ENCODE measurements at regions not wholly inside any gene's neighbourhood (a gene's known extent, or its start where the extent isn't known, plus 50 kb on each side); places are given as distances from the start of the nearest gene placed in this dataset.
A peak's percentile ranks its signal among the peaks of the same experiment; 100 is the strongest.

- DNase-seq, result peak; percentile 49
- no peak overlapping the region for H3K4me3 ChIP-seq
- no peaks in the 10 kb centered on the region for H3K9me3 ChIP-seq (replicated peaks)
- H3K4me1 ChIP-seq, result peaks cover 94% of the 10 kb centered on the region
- peak overlapping the region; percentile 48 for H3K27ac ChIP-seq (replicated peaks)
- H3K36me3 ChIP-seq, result no peaks in the 10 kb centered on the region
- no peak for TF ChIP-seq CTCF (IDR thresholded peaks at IDR 0.05; ENCODE audit: borderline replicate concordance)
- no peaks in the 10 kb centered on the region for H3K27me3 ChIP-seq (ENCODE audit: low read depth)
- intact Hi-C loops (cut with micrococcal nuclease), result no loop called here
These were observed 117.5 kb downstream of the NAV1 start for GRCh38 chr1:201656311-201657032.

- Histone ChIP-seq H3K27me3 (ENCODE audit: low read depth) (no peaks in the 10 kb centered on the region), H3K4me1 (peaks cover 96% of the 10 kb centered on the region), H3K9me3 (replicated peaks) (no peaks in the 10 kb centered on the region), H3K4me3 (no peak overlapping the region), H3K36me3 (no peaks in the 10 kb centered on the region), H3K27ac (replicated peaks) (no peak overlapping the region)
- DNase-seq, result no peak
- TF ChIP-seq CTCF (IDR thresholded peaks at IDR 0.05; ENCODE audit: borderline replicate concordance), result no peak
- intact Hi-C loops (cut with micrococcal nuclease), result no loop called here
These were observed 120.6 kb downstream of the NAV1 start for GRCh38 chr1:201659572-201659971.

GRCh38 chr1:201660931-201661822 lies 122.2 kb downstream of the NAV1 start:
- Histone ChIP-seq H3K27ac (replicated peaks) (no peak overlapping the region), H3K9me3 (replicated peaks) (no peaks in the 10 kb centered on the region), H3K36me3 (no peaks in the 10 kb centered on the region), H3K4me3 (no peak overlapping the region), H3K27me3 (ENCODE audit: low read depth) (no peaks in the 10 kb centered on the region), H3K4me1 (peaks cover 95% of the 10 kb centered on the region)
- intact Hi-C loops (cut with micrococcal nuclease), result no loop called here
- TF ChIP-seq CTCF (IDR thresholded peaks at IDR 0.05; ENCODE audit: borderline replicate concordance), result no peak
- DNase-seq, result no peak

GRCh38 chr1:201661823-201662359 lies 123.0 kb downstream of the NAV1 start:
- intact Hi-C loops (cut with micrococcal nuclease), result no loop called here
- Histone ChIP-seq H3K27me3 (ENCODE audit: low read depth) (no peaks in the 10 kb centered on the region), H3K4me1 (peaks cover 94% of the 10 kb centered on the region), H3K36me3 (no peaks in the 10 kb centered on the region), H3K9me3 (replicated peaks) (no peaks in the 10 kb centered on the region), H3K27ac (replicated peaks) (no peak overlapping the region), H3K4me3 (no peak overlapping the region)
- no peak for TF ChIP-seq CTCF (IDR thresholded peaks at IDR 0.05; ENCODE audit: borderline replicate concordance)
- DNase-seq, result no peak

GRCh38 chr1:201662646-201663045 lies 123.7 kb downstream of the NAV1 start:
- no peak for DNase-seq
- intact Hi-C loops (cut with micrococcal nuclease), result no loop called here
- H3K4me1 ChIP-seq, result peaks cover 86% of the 10 kb centered on the region

More at GRCh38 chr1:201662646-201663045, 123.7 kb downstream of the NAV1 start:
- TF ChIP-seq CTCF (IDR thresholded peaks at IDR 0.05; ENCODE audit: borderline replicate concordance), result no peak
- no peaks in the 10 kb centered on the region for H3K27me3 ChIP-seq (ENCODE audit: low read depth)
- no peak overlapping the region for H3K4me3 ChIP-seq
- no peaks in the 10 kb centered on the region for H3K36me3 ChIP-seq
- H3K9me3 ChIP-seq (replicated peaks), result no peaks in the 10 kb centered on the region
- no peak overlapping the region for H3K27ac ChIP-seq (replicated peaks)

Data from left ventricle myocardium inferior (tissue), 1 donor.